HG03066 (cell line): ENCODE measurements at regions not wholly inside any gene's neighbourhood (a gene's known extent, or its start where the extent isn't known, plus 50 kb on each side); places are given as distances from the start of the nearest gene placed in this dataset.
"Not testable (repeated sequence)": the region's sequence is repeated elsewhere in the genome, so short reads cannot be mapped to it uniquely, and the experiment has no call there.

Experiments used
- ATAC-seq: cut with Tn5 transposase; IDR thresholded peaks from one replicate; pipeline ENCODE4 v1.9.1; 2021; ENCODE audit warnings: low read depth; ENCODE audit not compliant: unreplicated experiment

GRCh38 chr1:242923603-242924002 lies 331.5 kb downstream of the CEP170 start:
- ATAC-seq: not testable (repeated sequence)

- not testable (repeated sequence) for ATAC-seq
These were observed 340.4 kb downstream of the CEP170 start for GRCh38 chr1:242914729-242915128.

- not testable (repeated sequence) for ATAC-seq
These were observed 342.2 kb downstream of the CEP170 start for GRCh38 chr1:242912855-242913254.

GRCh38 chr1:242900558-242900957 lies 354.5 kb downstream of the CEP170 start:
- ATAC-seq: not testable (repeated sequence)

- no peak for ATAC-seq
These were observed 364.8 kb downstream of the CEP170 start for GRCh38 chr1:242890192-242890741.

GRCh38 chr1:242886137-242886536 lies 361.6 kb upstream of the PLD5 start:
- ATAC-seq: peak; percentile 90

GRCh38 chr1:242880022-242880421 lies 355.5 kb upstream of the PLD5 start:
- ATAC-seq: not testable (repeated sequence)

GRCh38 chr1:242877743-242878142 lies 353.2 kb upstream of the PLD5 start:
- no peak for ATAC-seq

GRCh38 chr1:242877229-242877628 lies 352.7 kb upstream of the PLD5 start:
- no peak for ATAC-seq

- no peak for ATAC-seq
These were observed 351.5 kb upstream of the PLD5 start for GRCh38 chr1:242876030-242876429.

GRCh38 chr1:242873661-242874060 lies 349.2 kb upstream of the PLD5 start:
- no peak for ATAC-seq

GRCh38 chr1:242872521-242872920 lies 348.0 kb upstream of the PLD5 start:
- ATAC-seq: no peak

- no peak for ATAC-seq
These were observed 347.1 kb upstream of the PLD5 start for GRCh38 chr1:242871471-242872030.

GRCh38 chr1:242870966-242871365 lies 346.5 kb upstream of the PLD5 start:
- no peak for ATAC-seq

- no peak for ATAC-seq
These were observed 331.8 kb upstream of the PLD5 start for GRCh38 chr1:242856289-242856688.

- no peak for ATAC-seq
These were observed 330.0 kb upstream of the PLD5 start for GRCh38 chr1:242854466-242854865.

GRCh38 chr1:242847390-242847993 lies 323.0 kb upstream of the PLD5 start:
- no peak for ATAC-seq

- no peak for ATAC-seq
These were observed 317.6 kb upstream of the PLD5 start for GRCh38 chr1:242842094-242842493.

GRCh38 chr1:242839101-242839500 lies 314.6 kb upstream of the PLD5 start:
- no peak for ATAC-seq

GRCh38 chr1:242836423-242836822 lies 311.9 kb upstream of the PLD5 start:
- no peak for ATAC-seq

GRCh38 chr1:242828828-242829227 lies 304.3 kb upstream of the PLD5 start:
- no peak for ATAC-seq

- ATAC-seq: no peak
These were observed 303.7 kb upstream of the PLD5 start for GRCh38 chr1:242828199-242828598.
